ENCODE measurements at regions not wholly inside any gene's neighbourhood (a gene's known extent, or its start where the extent isn't known, plus 50 kb on each side); places are given as distances from the start of the nearest gene placed in this dataset.

GRCh38 chr13:90168953-90169352, 1178.5 kb upstream of the MIR17HG start:
- H3K9me3 ChIP-seq (ENCODE audit: low read depth, low read length) = peaks cover 2% of the 10 kb centered on the region
- no peaks in the 10 kb centered on the region for H3K4me1 ChIP-seq (ENCODE audit: insufficient read depth, low read length)
- H3K4me2 ChIP-seq (ENCODE audit: insufficient read depth, low read length) = no peak overlapping the region
- H3K27me3 ChIP-seq (ENCODE audit: insufficient read depth, low read length) = no peaks in the 10 kb centered on the region
- DNase-seq (ENCODE audit: insufficient read length, low spot score, missing footprints) = no peak
- no peak overlapping the region for H3K4me3 ChIP-seq (ENCODE audit: insufficient read depth, low read length)
- no peaks in the 10 kb centered on the region for H4K20me1 ChIP-seq (ENCODE audit: insufficient read depth, low read length)
- no peak overlapping the region for H3K27ac ChIP-seq (ENCODE audit: low read depth, low read length)
- H3K36me3 ChIP-seq (ENCODE audit: insufficient read depth, low read length) = no peaks in the 10 kb centered on the region
- H2AFZ ChIP-seq (ENCODE audit: low read length) = no peak overlapping the region
- TF ChIP-seq CTCF (IDR thresholded peaks at IDR 0.05; ENCODE audit: extremely low read depth, low read depth, low read length) = no peak
- H3K79me2 ChIP-seq (ENCODE audit: insufficient read depth, low read length) = no peaks in the 10 kb centered on the region

- DNase-seq (ENCODE audit: insufficient read length, low spot score, missing footprints) = no peak
- H3K4me1 ChIP-seq (ENCODE audit: insufficient read depth, low read length) = no peaks in the 10 kb centered on the region
- no peaks in the 10 kb centered on the region for H3K27me3 ChIP-seq (ENCODE audit: insufficient read depth, low read length)
- no peak overlapping the region for H3K4me3 ChIP-seq (ENCODE audit: insufficient read depth, low read length)
- peaks cover 2% of the 10 kb centered on the region for H3K9me3 ChIP-seq (ENCODE audit: low read depth, low read length)
- H3K27ac ChIP-seq (ENCODE audit: low read depth, low read length) = no peak overlapping the region
- H3K36me3 ChIP-seq (ENCODE audit: insufficient read depth, low read length) = no peaks in the 10 kb centered on the region
- H3K79me2 ChIP-seq (ENCODE audit: insufficient read depth, low read length) = no peaks in the 10 kb centered on the region
- H3K4me2 ChIP-seq (ENCODE audit: insufficient read depth, low read length) = no peak overlapping the region
- H4K20me1 ChIP-seq (ENCODE audit: insufficient read depth, low read length) = no peaks in the 10 kb centered on the region
- no peak for TF ChIP-seq CTCF (IDR thresholded peaks at IDR 0.05; ENCODE audit: extremely low read depth, low read depth, low read length)
- H2AFZ ChIP-seq (ENCODE audit: low read length) = no peak overlapping the region
Measured at GRCh38 chr13:90170208-90170607, 1177.3 kb upstream of the MIR17HG start.

GRCh38 chr13:90171649-90172048, 1175.8 kb upstream of the MIR17HG start:
- Histone ChIP-seq H4K20me1 (ENCODE audit: insufficient read depth, low read length) (no peaks in the 10 kb centered on the region), H2AFZ (ENCODE audit: low read length) (no peak overlapping the region), H3K4me2 (ENCODE audit: insufficient read depth, low read length) (no peak overlapping the region), H3K9me3 (ENCODE audit: low read depth, low read length) (peaks cover 2% of the 10 kb centered on the region), H3K27ac (ENCODE audit: low read depth, low read length) (no peak overlapping the region), H3K36me3 (ENCODE audit: insufficient read depth, low read length) (no peaks in the 10 kb centered on the region), H3K4me1 (ENCODE audit: insufficient read depth, low read length) (no peaks in the 10 kb centered on the region), H3K27me3 (ENCODE audit: insufficient read depth, low read length) (no peaks in the 10 kb centered on the region), H3K4me3 (ENCODE audit: insufficient read depth, low read length) (no peak overlapping the region), H3K79me2 (ENCODE audit: insufficient read depth, low read length) (no peaks in the 10 kb centered on the region)
- DNase-seq (ENCODE audit: insufficient read length, low spot score, missing footprints) = no peak
- TF ChIP-seq CTCF (IDR thresholded peaks at IDR 0.05; ENCODE audit: extremely low read depth, low read depth, low read length) = no peak

- no peak overlapping the region for H3K4me2 ChIP-seq (ENCODE audit: insufficient read depth, low read length)
- no peak for DNase-seq (ENCODE audit: insufficient read length, low spot score, missing footprints)
- no peak overlapping the region for H2AFZ ChIP-seq (ENCODE audit: low read length)
- no peak overlapping the region for H3K4me3 ChIP-seq (ENCODE audit: insufficient read depth, low read length)
- H3K27ac ChIP-seq (ENCODE audit: low read depth, low read length) = no peak overlapping the region
- H4K20me1 ChIP-seq (ENCODE audit: insufficient read depth, low read length) = no peaks in the 10 kb centered on the region
- H3K4me1 ChIP-seq (ENCODE audit: insufficient read depth, low read length) = no peaks in the 10 kb centered on the region
- H3K27me3 ChIP-seq (ENCODE audit: insufficient read depth, low read length) = no peaks in the 10 kb centered on the region
- H3K9me3 ChIP-seq (ENCODE audit: low read depth, low read length) = no peaks in the 10 kb centered on the region
- no peaks in the 10 kb centered on the region for H3K79me2 ChIP-seq (ENCODE audit: insufficient read depth, low read length)
- H3K36me3 ChIP-seq (ENCODE audit: insufficient read depth, low read length) = no peaks in the 10 kb centered on the region
- TF ChIP-seq CTCF (IDR thresholded peaks at IDR 0.05; ENCODE audit: extremely low read depth, low read depth, low read length) = no peak
Measured at GRCh38 chr13:90177512-90177911, 1170.0 kb upstream of the MIR17HG start.

All from osteoblast (primary cell).